Stimulated activated naive CD8-positive, alpha-beta T cell treated with anti-CD3 and anti-CD28 coated beads, Interleukin-15, amount 100 ng/mL, for 72 hours (primary cell): ENCODE measurements at regions not wholly inside any gene's neighbourhood (a gene's known extent, or its start where the extent isn't known, plus 50 kb on each side); places are given as distances from the start of the nearest gene placed in this dataset.

ENCODE experiments used
- ATAC-seq: fragments of 150-1000 bp; cut with Tn5 transposase; 2 replicates; pipeline ENCODE4 v1.10.0; 2021; ENCODE audit warnings: mild to moderate bottlenecking, moderate library complexity
- DNase-seq, 2 donors: peaks; one replicate each; pipeline ENCODE4 v3.0.0; 2021 to 2022
- H3K27ac Mint-ChIP-seq, 2 donors: one replicate each; pipeline ENCODE4 v1.8.0; 2022; ENCODE audit warnings: mild to moderate bottlenecking in 2 of 2, mixed read lengths in 2 of 2, moderate library complexity in 2 of 2
- H3K27me3 Mint-ChIP-seq: one replicate; pipeline ENCODE4 v1.8.0; 2022; ENCODE audit warnings: mixed read lengths
- H3K4me1 Mint-ChIP-seq: one replicate; pipeline ENCODE4 v1.8.0; 2022; ENCODE audit warnings: mild to moderate bottlenecking, mixed read lengths
- H3K4me3 Mint-ChIP-seq, 2 donors: one replicate each; pipeline ENCODE4 v1.8.0; 2022; ENCODE audit warnings: mild to moderate bottlenecking in 2 of 2, mixed read lengths in 2 of 2, moderate library complexity in 1 of 2
- H3K9me3 Mint-ChIP-seq, 2 donors: one replicate each; pipeline ENCODE4 v1.8.0; 2022; ENCODE audit warnings: mixed read lengths in 2 of 2

- H3K4me1 Mint-ChIP-seq, result peaks cover 63% of the 10 kb centered on the region
- no peak overlapping the region for H3K4me3 Mint-ChIP-seq
- H3K9me3 Mint-ChIP-seq, result peaks cover 12 to 20% of the 10 kb centered on the region in 2 donors
- no peak for ATAC-seq
- H3K27ac Mint-ChIP-seq, result no peak overlapping the region
- no peaks in the 10 kb centered on the region for H3K27me3 Mint-ChIP-seq
- no peak for DNase-seq
Observed at GRCh38 chr6:135109761-135110160, 55.1 kb upstream of the HBS1L start.

DNA sequence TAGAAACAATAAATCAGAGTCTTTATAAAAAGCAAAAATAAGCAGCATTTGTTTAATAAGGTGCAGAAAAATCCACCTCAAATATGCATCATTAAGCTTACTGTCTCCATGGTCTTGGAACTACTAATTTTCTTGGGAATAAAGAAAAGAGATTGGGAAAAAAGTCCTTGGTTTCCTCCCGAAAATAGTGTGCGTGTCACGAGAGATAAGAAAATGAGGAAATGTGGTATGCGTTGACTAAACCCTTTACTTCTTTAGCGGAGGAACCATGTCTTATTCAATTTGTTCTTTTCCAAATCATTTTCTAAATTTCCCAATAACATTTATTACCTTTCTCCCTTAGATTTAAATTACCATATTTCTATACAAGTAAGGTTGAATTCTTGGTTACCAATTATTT, 54.1 kb upstream of the HBS1L start:
- ATAC-seq (no peak), DNase-seq (no peak)
- peaks cover 64% of the 10 kb centered on the region for H3K4me1 Mint-ChIP-seq
- H3K27me3 Mint-ChIP-seq, result no peaks in the 10 kb centered on the region
- no peak overlapping the region for H3K27ac Mint-ChIP-seq
- no peak overlapping the region for H3K4me3 Mint-ChIP-seq
- peaks cover 12 to 20% of the 10 kb centered on the region in 2 donors for H3K9me3 Mint-ChIP-seq

GRCh38 chr6:135106611-135107010, 52.0 kb upstream of the HBS1L start:
- H3K4me3 Mint-ChIP-seq, result no peak overlapping the region
- ATAC-seq (no peak), DNase-seq (no peak)
- H3K4me1 Mint-ChIP-seq, result peaks cover 64% of the 10 kb centered on the region
- H3K27me3 Mint-ChIP-seq, result no peaks in the 10 kb centered on the region
- peaks cover 4 to 11% of the 10 kb centered on the region in 2 donors for H3K9me3 Mint-ChIP-seq
- H3K27ac Mint-ChIP-seq, result no peak overlapping the region

DNA sequence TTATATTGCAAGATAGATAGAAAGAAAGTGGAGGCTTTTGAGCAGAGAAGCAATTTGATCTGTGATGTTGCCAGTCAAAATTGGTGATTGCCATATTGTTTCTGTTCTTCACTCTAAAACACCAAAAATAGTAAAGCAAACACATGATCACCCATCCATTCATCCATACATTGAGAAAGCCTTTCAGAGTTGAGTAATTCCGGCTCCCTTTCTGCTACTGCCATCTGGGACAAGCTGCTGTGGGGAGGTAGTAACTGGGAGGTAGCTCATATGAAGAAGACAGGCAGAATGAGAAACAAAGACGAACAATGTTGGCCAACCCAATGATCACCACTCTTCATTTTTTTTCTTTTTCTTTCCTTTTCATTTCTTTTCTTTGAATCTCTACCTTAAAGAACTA, 51.1 kb upstream of the HBS1L start:
- Mint-ChIP-seq H3K27ac (no peak overlapping the region), H3K9me3 (peaks cover 4 to 11% of the 10 kb centered on the region in 2 donors), H3K27me3 (no peaks in the 10 kb centered on the region), H3K4me3 (no peak overlapping the region), H3K4me1 (peaks cover 67% of the 10 kb centered on the region)
- DNase-seq, result no peak
- no peak for ATAC-seq

DNA sequence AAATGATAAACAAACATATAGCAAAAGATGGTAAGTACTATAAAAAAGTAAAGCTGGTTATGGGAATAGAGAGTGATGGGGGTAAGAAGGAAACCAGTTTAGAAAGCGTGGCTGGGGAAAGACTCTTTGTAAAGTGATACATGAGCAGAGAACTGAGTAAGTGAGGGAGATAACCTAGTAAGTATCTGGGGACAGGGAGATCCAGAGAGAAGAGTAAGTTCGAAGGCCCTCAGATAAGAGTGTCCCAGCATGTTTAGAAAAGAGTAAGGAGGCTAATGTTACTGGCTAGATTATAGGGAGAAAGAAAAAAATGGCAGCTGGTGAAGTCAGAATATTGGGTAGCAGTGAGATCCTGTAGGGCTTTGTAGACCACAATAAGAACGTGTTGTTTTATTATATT, 50.7 kb upstream of the HBS1L start:
- Mint-ChIP-seq H3K4me1 (peaks cover 67% of the 10 kb centered on the region), H3K27me3 (no peaks in the 10 kb centered on the region), H3K4me3 (no peak overlapping the region), H3K9me3 (peaks cover 4 to 11% of the 10 kb centered on the region in 2 donors), H3K27ac (no peak overlapping the region)
- DNase-seq (no peak), ATAC-seq (no peak)
